K562 (cell line): ENCODE measurements at regions not wholly inside any gene's neighbourhood (a gene's known extent, or its start where the extent isn't known, plus 50 kb on each side); places are given as distances from the start of the nearest gene placed in this dataset.

ENCODE experiments used
- ADNP ChIP-seq: fragments of 200-800 bp; sonication (Bioruptor generic); IDR thresholded peaks from 2 replicates; pipeline ENCODE4 v1.6.1; 2016; ENCODE audit warnings: missing genetic modification characterization, missing compliant biosample characterization
- GABPB2 ChIP-seq: fragments of 250-450 bp; sonication (Bioruptor Pico); conservative IDR thresholded peaks from 2 replicates; pipeline ENCODE4 v1.5.1; 2021; ENCODE audit warnings: mild to moderate bottlenecking
- KLF16 ChIP-seq: IDR thresholded peaks from 2 replicates; pipeline ENCODE4 v1.6.1; 2016; ENCODE audit warnings: antibody characterized with exemption
- MGA ChIP-seq: fragments of 450-650 bp; IDR thresholded peaks from 2 replicates; pipeline ENCODE4 v1.6.1; 2016; ENCODE audit warnings: mild to moderate bottlenecking, moderate library complexity
- ZBTB2 ChIP-seq: fragments of 450-650 bp; IDR thresholded peaks from 2 replicates; pipeline ENCODE4 v1.6.1; 2016; ENCODE audit warnings: antibody characterized with exemption

- TF ChIP-seq ZBTB2: no peak
- no peak for TF ChIP-seq GABPB2 (CRISPR knock-in tag)
- TF ChIP-seq KLF16: no peak
- no peak for TF ChIP-seq ADNP
- TF ChIP-seq MGA: no peak
- TF ChIP-seq, all 486 proteins: peak for 0
Observed at GRCh38 chr10:9189448-9189847, 1135.0 kb downstream of the GATA3 start (continued).
